ENCODE measurements at regions not wholly inside any gene's neighbourhood (a gene's known extent, or its start where the extent isn't known, plus 50 kb on each side); places are given as distances from the start of the nearest gene placed in this dataset.

DNA sequence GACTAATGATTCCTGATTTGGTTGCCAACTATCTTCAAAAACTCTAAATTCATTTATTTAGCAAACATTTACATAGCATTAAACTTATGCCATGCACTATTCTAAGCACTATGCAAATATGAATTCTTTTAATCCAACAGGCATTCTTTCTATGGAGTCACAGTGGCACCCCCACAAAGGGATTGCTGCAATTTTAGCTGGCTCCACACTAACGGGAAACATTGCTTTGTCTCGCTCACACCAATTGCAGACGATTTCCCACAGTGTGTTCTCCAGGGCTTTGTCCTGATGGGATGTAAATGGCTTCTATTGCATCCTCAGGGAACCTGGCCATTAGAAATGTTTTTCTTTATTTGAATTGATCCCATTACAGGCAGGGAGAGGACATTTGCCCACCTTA lies 259.1 kb downstream of the BARHL2 start:
- no peak for TF ChIP-seq CTCF (IDR thresholded peaks at IDR 0.05; ENCODE audit: insufficient read depth, low read depth, low read length)
- TF ChIP-seq EZH2 (IDR thresholded peaks at IDR 0.05; ENCODE audit: insufficient read depth, low read length) = no peak
